NCI-H2107 treated with DMSO at 0.1 percent for 48 hours (cell line): ENCODE measurements at regions not wholly inside any gene's neighbourhood (a gene's known extent, or its start where the extent isn't known, plus 50 kb on each side); places are given as distances from the start of the nearest gene placed in this dataset.
"Not testable (repeated sequence)": the region's sequence is repeated elsewhere in the genome, so short reads cannot be mapped to it uniquely, and the experiment has no call there.

ENCODE experiments used
- DNase-seq: peaks from one replicate; lab custom pipeline; 2025; ENCODE audit not compliant: unreplicated experiment; lab: John Stamatoyannopoulos, UW

DNA sequence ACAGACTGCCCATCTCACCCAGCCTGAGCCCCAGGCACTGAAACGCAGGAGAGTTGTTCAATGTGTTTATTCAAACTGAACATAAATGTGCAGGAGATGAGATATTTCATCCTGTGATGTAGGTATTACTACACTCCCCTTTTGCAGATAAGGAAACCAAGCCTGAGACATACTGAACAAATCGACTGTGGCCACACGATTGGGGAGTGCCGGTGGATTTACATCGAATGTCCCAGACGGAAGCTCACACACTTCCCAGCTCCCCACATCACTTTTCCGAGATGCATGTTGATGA lies 94.8 kb upstream of the ALKAL2 start:
- DNase-seq: no peak

GRCh38 chr2:381941-382727 lies 94.2 kb upstream of the ALKAL2 start:
- no peak for DNase-seq

GRCh38 chr2:381181-381580 lies 93.3 kb upstream of the ALKAL2 start:
- DNase-seq: no peak

GRCh38 chr2:380772-381171 lies 92.9 kb upstream of the ALKAL2 start:
- no peak for DNase-seq

GRCh38 chr2:380221-380620 lies 92.3 kb upstream of the ALKAL2 start:
- DNase-seq: no peak

DNA sequence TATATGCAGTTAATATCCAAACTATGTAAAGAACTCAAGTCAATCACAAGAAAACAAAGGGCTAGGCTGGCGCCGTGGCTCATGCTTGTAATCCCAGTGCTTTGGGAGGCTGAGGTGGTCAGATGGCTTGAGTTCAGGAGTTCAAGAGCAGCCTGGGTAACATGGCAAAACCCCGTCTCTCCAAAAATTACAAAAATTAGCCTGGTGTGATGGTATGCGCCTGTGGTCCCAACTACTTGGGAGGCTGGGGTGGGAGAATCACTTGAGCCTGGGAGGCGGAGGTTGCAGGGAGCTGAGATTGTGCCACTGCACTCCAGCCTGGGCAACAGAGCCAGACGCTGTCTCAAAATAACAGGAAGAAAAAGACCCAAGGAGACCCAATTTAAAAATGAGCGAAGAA lies 91.9 kb upstream of the ALKAL2 start:
- no peak for DNase-seq

- DNase-seq: no peak
Measured at GRCh38 chr2:378364-378763, 90.5 kb upstream of the ALKAL2 start.

DNA sequence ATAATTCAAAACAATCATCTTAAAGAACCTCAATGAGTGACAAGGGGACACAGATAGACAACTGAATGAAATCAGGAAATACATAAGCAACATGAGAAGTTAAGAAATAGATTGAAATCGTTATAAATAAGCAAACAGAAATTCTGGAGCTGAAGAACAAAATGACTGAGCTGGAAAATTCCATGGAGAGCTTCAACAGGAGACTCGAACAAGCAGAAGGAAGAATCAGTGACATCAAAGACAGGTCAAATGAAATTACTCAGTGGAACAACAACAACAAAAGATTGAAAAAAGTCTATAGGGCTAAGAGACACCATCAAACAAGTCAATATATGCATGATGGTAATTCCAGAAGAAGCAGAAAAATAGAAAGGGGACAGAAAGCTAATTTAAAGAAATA lies 89.5 kb upstream of the ALKAL2 start:
- no peak for DNase-seq

DNA sequence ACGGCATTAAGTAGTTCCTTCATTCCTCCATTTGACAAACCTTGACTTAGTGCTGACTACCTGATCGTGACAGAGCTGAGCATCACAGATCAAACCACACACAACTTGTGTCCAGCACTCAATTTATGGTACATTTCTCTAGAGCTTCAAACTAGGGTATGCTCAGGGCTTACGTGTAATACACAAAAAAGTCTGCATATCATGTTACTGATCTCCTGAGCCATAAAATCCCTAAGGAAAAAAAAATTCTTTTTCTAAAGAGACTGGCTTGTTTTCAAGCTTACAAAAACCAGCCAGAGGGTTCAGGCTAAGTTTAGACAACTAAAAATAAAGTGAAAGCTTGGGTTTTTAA lies 88.0 kb upstream of the ALKAL2 start:
- no peak for DNase-seq

- DNase-seq: no peak
Measured at GRCh38 chr2:375270-375955, 87.5 kb upstream of the ALKAL2 start.

GRCh38 chr2:368386-368785 lies 80.5 kb upstream of the ALKAL2 start:
- no peak for DNase-seq

- DNase-seq: no peak
Measured at GRCh38 chr2:367246-367645, 79.4 kb upstream of the ALKAL2 start.

DNA sequence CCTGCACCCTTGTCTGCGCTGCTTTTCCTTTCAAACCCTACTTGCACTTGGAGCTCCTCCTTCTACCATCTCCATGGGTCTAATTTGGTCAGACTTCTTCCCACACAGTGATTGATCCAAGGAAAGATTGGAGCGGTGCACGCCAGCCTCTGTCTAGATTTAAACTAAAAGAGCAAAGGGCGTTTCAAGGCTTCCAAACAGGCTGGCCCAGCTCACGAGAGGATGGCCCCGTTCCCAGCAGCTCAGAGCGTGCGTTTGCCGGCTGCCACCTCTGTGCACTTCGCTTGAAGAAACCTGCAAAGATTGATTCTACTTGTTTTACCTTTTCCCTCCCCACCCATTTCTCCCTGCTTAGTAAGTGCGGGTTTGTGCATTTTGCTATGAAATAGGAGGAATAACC lies 78.8 kb upstream of the ALKAL2 start:
- DNase-seq: no peak

DNA sequence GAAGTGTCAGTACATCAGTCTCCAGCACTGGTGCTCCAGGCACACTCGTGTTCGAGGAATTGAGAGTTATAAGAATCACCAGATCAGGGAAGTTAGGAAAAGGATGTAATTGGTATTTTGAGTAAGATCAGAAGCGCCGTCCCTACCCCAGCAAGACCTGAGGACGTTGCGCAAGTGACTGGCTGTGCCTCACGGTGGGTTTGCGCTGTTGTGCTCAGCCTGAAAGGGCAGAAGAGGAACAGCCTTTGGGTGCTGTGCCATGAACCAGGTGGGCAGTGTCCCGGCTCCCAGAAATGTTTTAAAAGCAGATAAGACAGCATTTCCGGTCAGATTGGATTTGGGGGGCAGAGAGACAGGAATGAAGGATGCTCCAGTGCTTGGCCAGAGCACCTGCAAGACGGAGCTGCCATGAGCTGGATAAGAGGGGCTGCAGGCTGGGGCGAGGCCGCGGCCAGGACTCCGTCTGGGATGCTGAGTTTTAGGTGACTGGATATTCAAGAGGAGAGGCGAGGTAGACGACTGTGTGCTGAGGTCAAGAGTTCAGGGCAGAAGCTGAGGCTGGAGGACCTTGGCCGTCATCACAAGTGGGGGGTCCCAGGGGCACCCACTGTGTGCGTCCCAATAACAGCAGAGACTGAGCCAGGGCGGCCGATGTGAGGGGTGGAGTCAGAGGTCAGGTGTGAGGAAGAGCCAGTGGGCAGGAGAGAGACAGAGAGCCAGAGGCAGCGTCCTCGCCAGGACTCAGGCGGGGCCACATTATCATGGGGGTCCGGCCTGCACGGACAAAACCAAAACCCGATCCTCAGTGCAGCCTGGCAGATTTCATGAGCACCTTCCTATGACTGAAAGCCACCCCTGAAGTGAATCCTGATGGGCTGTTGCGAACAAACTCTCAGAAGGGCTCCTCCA lies 77.7 kb upstream of the ALKAL2 start:
- DNase-seq: no peak

DNA sequence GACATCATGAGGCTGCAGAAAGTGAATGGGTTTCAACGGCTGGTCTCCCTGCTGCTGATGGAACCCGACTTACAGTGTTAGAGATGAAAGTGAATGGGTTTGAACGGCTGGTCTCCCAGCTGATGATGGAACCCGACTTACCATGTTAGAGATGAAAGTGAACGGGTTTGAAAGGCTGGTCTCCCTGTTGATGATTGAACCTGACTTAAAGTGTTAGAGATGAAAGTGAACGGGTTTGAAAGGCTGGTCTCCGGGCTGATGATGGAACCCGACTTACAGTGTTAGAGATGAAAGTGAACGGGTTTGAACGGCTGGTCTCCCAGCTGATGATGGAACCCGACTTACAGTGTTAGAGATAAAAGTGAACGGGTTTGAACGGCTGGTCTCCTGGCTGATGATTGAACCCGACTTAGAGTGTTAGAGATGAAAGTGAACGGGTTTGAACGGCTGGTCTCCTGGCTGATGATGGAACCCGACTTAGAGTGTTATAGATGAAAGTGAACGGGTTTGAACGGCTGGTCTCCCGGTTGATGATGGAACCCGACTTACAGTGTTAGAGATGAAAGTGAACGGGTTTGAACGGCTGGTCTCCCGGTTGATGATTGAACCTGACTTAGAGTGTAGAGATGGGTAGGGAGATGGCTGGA lies 76.1 kb upstream of the ALKAL2 start:
- DNase-seq: no peak

GRCh38 chr2:362924-363323 lies 75.0 kb upstream of the ALKAL2 start:
- DNase-seq: no peak

DNA sequence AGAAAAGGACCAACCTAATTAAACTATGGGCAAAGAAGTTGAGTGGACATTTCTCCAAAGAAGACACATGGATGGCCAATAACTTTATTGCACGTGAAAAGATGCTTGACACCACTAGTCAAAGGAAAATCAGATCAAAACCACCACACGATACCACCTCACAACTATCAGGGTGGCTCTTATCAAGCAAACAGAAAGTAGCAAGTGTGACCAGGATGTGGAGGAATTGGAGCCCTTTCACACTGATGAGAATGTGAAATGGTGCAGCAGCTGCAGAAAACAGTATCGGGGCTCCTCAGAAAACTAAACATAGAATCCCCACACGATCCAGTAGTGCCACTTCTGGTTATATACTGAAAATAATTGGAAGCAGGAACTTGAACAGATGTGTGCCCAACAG lies 72.2 kb upstream of the ALKAL2 start:
- no peak for DNase-seq

- DNase-seq: no peak
Measured at GRCh38 chr2:359047-359446, 71.2 kb upstream of the ALKAL2 start.

GRCh38 chr2:357811-358210 lies 69.9 kb upstream of the ALKAL2 start:
- no peak for DNase-seq

DNA sequence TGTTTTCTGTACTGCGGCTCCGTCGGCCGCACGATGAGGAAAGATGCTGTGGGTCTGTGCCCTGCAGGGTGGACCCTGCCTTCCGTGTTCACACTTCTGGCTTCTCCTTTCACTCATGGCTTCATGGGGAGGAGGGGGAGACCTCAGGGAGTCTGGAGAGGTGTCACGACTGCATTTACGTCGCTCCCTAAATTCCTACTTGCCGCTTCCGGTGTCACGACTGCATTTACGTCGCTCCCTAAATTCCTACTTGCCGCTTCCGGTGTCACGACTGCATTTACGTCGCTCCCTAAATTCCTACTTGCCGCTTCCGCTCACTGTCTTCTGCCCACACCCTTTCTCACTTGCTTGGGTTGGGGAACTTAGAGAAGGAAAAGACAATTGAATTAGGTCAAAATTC lies 68.4 kb upstream of the ALKAL2 start:
- DNase-seq: not testable (repeated sequence)

DNA sequence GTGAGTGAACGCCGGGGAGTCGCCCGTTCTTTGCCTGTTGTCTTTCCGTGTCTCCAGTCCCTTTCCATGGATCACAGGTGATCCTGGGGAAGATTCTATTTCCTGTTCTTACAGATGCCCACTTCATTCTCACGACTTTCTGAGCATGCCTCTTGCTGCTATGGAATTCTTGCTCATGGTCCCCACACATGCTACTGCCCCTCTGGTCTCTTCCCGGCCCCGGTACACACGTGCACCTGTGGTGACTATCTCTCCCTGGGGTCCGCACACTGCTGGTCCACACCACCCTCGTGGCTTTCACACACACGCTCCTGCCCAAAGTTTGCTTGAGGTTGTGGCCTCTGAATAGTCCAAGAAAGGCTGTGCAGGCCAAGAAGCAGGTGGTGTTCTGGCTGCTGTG lies 67.9 kb upstream of the ALKAL2 start:
- DNase-seq: no peak

GRCh38 chr2:352696-353095 lies 64.8 kb upstream of the ALKAL2 start:
- no peak for DNase-seq
